Stimulated activated naive B cell treated with anti-CD40 and anti-IgM and Interleukin-4, amounts not matched to agents 10 μg/mL and 1 μg/mL and 100 μg/mL, for 72 hours (primary cell): ENCODE measurements at regions not wholly inside any gene's neighbourhood (a gene's known extent, or its start where the extent isn't known, plus 50 kb on each side); places are given as distances from the start of the nearest gene placed in this dataset.

Experiments
- ATAC-seq, 2 donors: fragments of 150-1000 bp; cut with Tn5 transposase; replicated peaks; 2 replicates each; pipeline ENCODE4 v1.10.0; 2021; ENCODE audit warnings: moderate library complexity in 1 of 2
- DNase-seq: peaks from one replicate; pipeline ENCODE4 v3.0.0; 2021
- H3K27ac Mint-ChIP-seq: one replicate; pipeline ENCODE4 v1.8.0; 2022; ENCODE audit warnings: mild to moderate bottlenecking, mixed read lengths
- H3K27me3 Mint-ChIP-seq, 2 donors: one replicate each; pipeline ENCODE4 v1.8.0; 2022; ENCODE audit warnings: mixed read lengths in 2 of 2
- H3K36me3 Mint-ChIP-seq, 2 donors: one replicate each; pipeline ENCODE4 v1.8.0; 2022; ENCODE audit warnings: mixed read lengths in 2 of 2, mild to moderate bottlenecking in 1 of 2
- H3K4me1 Mint-ChIP-seq, 2 donors: one replicate each; pipeline ENCODE4 v1.8.0; 2022; ENCODE audit warnings: mixed read lengths in 2 of 2, mild to moderate bottlenecking in 1 of 2
- H3K4me3 Mint-ChIP-seq, 2 donors: one replicate each; pipeline ENCODE4 v1.8.0; 2022; ENCODE audit warnings: mild to moderate bottlenecking in 2 of 2, mixed read lengths in 2 of 2, moderate library complexity in 1 of 2
- H3K9me3 Mint-ChIP-seq, 2 donors: one replicate each; pipeline ENCODE4 v1.8.0; 2022; ENCODE audit warnings: mixed read lengths in 2 of 2, mild to moderate bottlenecking in 1 of 2

- peak; percentile 65 for DNase-seq
- Mint-ChIP-seq H3K4me1 (peaks cover 72 to 95% of the 10 kb centered on the region in 2 donors), H3K9me3 (peaks cover 1 to 3% of the 10 kb centered on the region in 2 donors), H3K27me3 (no peaks in the 10 kb centered on the region), H3K36me3 (peaks cover 3 to 4% of the 10 kb centered on the region in 2 donors), H3K27ac (peak overlapping the region; percentile 97), H3K4me3 (peak overlapping the region; percentile 46 to 66)
- no peak for ATAC-seq
Measured at GRCh38 chr6:157760589-157761330, 62.3 kb upstream of the SNX9 start.

- peaks cover 74 to 95% of the 10 kb centered on the region in 2 donors for H3K4me1 Mint-ChIP-seq
- peak overlapping the region; percentile 63 to 66 for H3K4me3 Mint-ChIP-seq
- H3K9me3 Mint-ChIP-seq = peaks cover 1 to 3% of the 10 kb centered on the region in 2 donors
- peak overlapping the region; percentile 97 for H3K27ac Mint-ChIP-seq
- peaks cover 3 to 4% of the 10 kb centered on the region in 2 donors for H3K36me3 Mint-ChIP-seq
- H3K27me3 Mint-ChIP-seq = no peaks in the 10 kb centered on the region
- ATAC-seq (peak; percentile 56 to 69), DNase-seq (peak; percentile 73)
Measured at GRCh38 chr6:157761331-157761921, 61.6 kb upstream of the SNX9 start.

GRCh38 chr6:157761926-157762325 is 61.1 kb upstream of the SNX9 start:
- Mint-ChIP-seq H3K36me3 (peaks cover 3 to 4% of the 10 kb centered on the region in 2 donors), H3K27me3 (no peaks in the 10 kb centered on the region), H3K4me3 (peak overlapping the region; percentile 63 to 66), H3K27ac (peak overlapping the region; percentile 97), H3K9me3 (peaks cover 1 to 3% of the 10 kb centered on the region in 2 donors), H3K4me1 (peaks cover 72 to 95% of the 10 kb centered on the region in 2 donors)
- ATAC-seq (no peak), DNase-seq (no peak)

- peak overlapping the region in 1 of 2 donors; percentile 63 for H3K4me3 Mint-ChIP-seq
- H3K9me3 Mint-ChIP-seq = peaks cover 1 to 3% of the 10 kb centered on the region in 2 donors
- peak overlapping the region; percentile 96 for H3K27ac Mint-ChIP-seq
- H3K27me3 Mint-ChIP-seq = no peaks in the 10 kb centered on the region
- H3K36me3 Mint-ChIP-seq = peaks cover 3 to 4% of the 10 kb centered on the region in 2 donors
- no peak for ATAC-seq
- peaks cover 72 to 95% of the 10 kb centered on the region in 2 donors for H3K4me1 Mint-ChIP-seq
- no peak for DNase-seq
Measured at GRCh38 chr6:157762636-157763035, 60.4 kb upstream of the SNX9 start.

GRCh38 chr6:157763129-157763903 is 59.7 kb upstream of the SNX9 start:
- DNase-seq (no peak), ATAC-seq (no peak)
- H3K27me3 Mint-ChIP-seq = no peaks in the 10 kb centered on the region
- H3K4me3 Mint-ChIP-seq = peak overlapping the region; percentile 68 to 80
- H3K4me1 Mint-ChIP-seq = peaks cover 73 to 95% of the 10 kb centered on the region in 2 donors
- H3K9me3 Mint-ChIP-seq = peaks cover 1 to 3% of the 10 kb centered on the region in 2 donors
- peaks cover 3 to 4% of the 10 kb centered on the region in 2 donors for H3K36me3 Mint-ChIP-seq
- peak overlapping the region; percentile 96 for H3K27ac Mint-ChIP-seq

GRCh38 chr6:157763904-157764177 is 59.2 kb upstream of the SNX9 start:
- Mint-ChIP-seq H3K27me3 (no peaks in the 10 kb centered on the region), H3K36me3 (peaks cover 1 to 4% of the 10 kb centered on the region in 2 donors), H3K4me3 (peak overlapping the region; percentile 68 to 80), H3K9me3 (peaks cover 1 to 3% of the 10 kb centered on the region in 2 donors), H3K27ac (peak overlapping the region; percentile 96), H3K4me1 (peaks cover 71 to 95% of the 10 kb centered on the region in 2 donors)
- no peak for DNase-seq
- peak; percentile 10 to 12 for ATAC-seq

- peaks cover 1 to 7% of the 10 kb centered on the region in 2 donors for H3K36me3 Mint-ChIP-seq
- peak overlapping the region; percentile 96 for H3K27ac Mint-ChIP-seq
- peak overlapping the region; percentile 68 to 80 for H3K4me3 Mint-ChIP-seq
- peaks cover 72 to 95% of the 10 kb centered on the region in 2 donors for H3K4me1 Mint-ChIP-seq
- peaks cover 4 to 6% of the 10 kb centered on the region in 2 donors for H3K9me3 Mint-ChIP-seq
- no peaks in the 10 kb centered on the region for H3K27me3 Mint-ChIP-seq
- peak; percentile 91 for DNase-seq
- peak; percentile 50 to 56 for ATAC-seq
Measured at GRCh38 chr6:157764178-157765068, 58.6 kb upstream of the SNX9 start.

GRCh38 chr6:157766901-157767774 is 55.9 kb upstream of the SNX9 start:
- H3K27ac Mint-ChIP-seq = peak overlapping the region; percentile 96
- H3K27me3 Mint-ChIP-seq = no peaks in the 10 kb centered on the region
- peaks cover 5 to 6% of the 10 kb centered on the region in 2 donors for H3K9me3 Mint-ChIP-seq
- no peak for DNase-seq
- no peak overlapping the region for H3K4me3 Mint-ChIP-seq
- no peak for ATAC-seq
- peaks cover 1 to 11% of the 10 kb centered on the region in 2 donors for H3K36me3 Mint-ChIP-seq
- H3K4me1 Mint-ChIP-seq = peaks cover 64 to 87% of the 10 kb centered on the region in 2 donors

GRCh38 chr6:157767775-157768156 is 55.3 kb upstream of the SNX9 start:
- no peak for ATAC-seq
- Mint-ChIP-seq H3K4me3 (peak overlapping the region in 1 of 2 donors; percentile 63), H3K27me3 (no peaks in the 10 kb centered on the region), H3K4me1 (peaks cover 66 to 85% of the 10 kb centered on the region in 2 donors), H3K9me3 (peaks cover 5 to 6% of the 10 kb centered on the region in 2 donors), H3K27ac (peak overlapping the region; percentile 96), H3K36me3 (peaks cover 1 to 11% of the 10 kb centered on the region in 2 donors)
- DNase-seq = no peak

GRCh38 chr6:157768304-157768703 is 54.7 kb upstream of the SNX9 start:
- peaks cover 64 to 85% of the 10 kb centered on the region in 2 donors for H3K4me1 Mint-ChIP-seq

GRCh38 chr6:157768863-157769551 is 54.0 kb upstream of the SNX9 start:
- peaks cover 64 to 85% of the 10 kb centered on the region in 2 donors for H3K4me1 Mint-ChIP-seq
- H3K27ac Mint-ChIP-seq = peak overlapping the region; percentile 96
- ATAC-seq = no peak
- peaks cover 0 to 7% of the 10 kb centered on the region in 2 donors for H3K27me3 Mint-ChIP-seq
- peaks cover 3 to 17% of the 10 kb centered on the region in 2 donors for H3K36me3 Mint-ChIP-seq
- no peak for DNase-seq
- H3K4me3 Mint-ChIP-seq = peak overlapping the region; percentile 63 to 67
- H3K9me3 Mint-ChIP-seq = peaks cover 6 to 7% of the 10 kb centered on the region in 2 donors

More at GRCh38 chr6:157768304-157768703, 54.7 kb upstream of the SNX9 start:
- DNase-seq (peak; percentile 48), ATAC-seq (peak; percentile 48 to 56)
- Mint-ChIP-seq H3K27me3 (no peaks in the 10 kb centered on the region), H3K4me3 (peak overlapping the region; percentile 63 to 67), H3K9me3 (peaks cover 5 to 6% of the 10 kb centered on the region in 2 donors), H3K36me3 (peaks cover 1 to 11% of the 10 kb centered on the region in 2 donors), H3K27ac (peak overlapping the region; percentile 96)

- Mint-ChIP-seq H3K27ac (peak overlapping the region; percentile 91), H3K9me3 (peaks cover 7 to 9% of the 10 kb centered on the region in 2 donors), H3K4me1 (peaks cover 65 to 84% of the 10 kb centered on the region in 2 donors), H3K27me3 (peaks cover 0 to 8% of the 10 kb centered on the region in 2 donors), H3K4me3 (peak overlapping the region in 1 of 2 donors; percentile 30), H3K36me3 (peaks cover 3 to 19% of the 10 kb centered on the region in 2 donors)
- ATAC-seq (peak in 1 of 2 donors; percentile 13), DNase-seq (no peak)
Measured at GRCh38 chr6:157769776-157770426, 53.1 kb upstream of the SNX9 start.
